WERI-Rb-1 (cell line): ENCODE measurements at regions not wholly inside any gene's neighbourhood (a gene's known extent, or its start where the extent isn't known, plus 50 kb on each side); places are given as distances from the start of the nearest gene placed in this dataset.

Source experiments
- DNase-seq: peaks from one replicate; pipeline ENCODE4 v3.0.0-alpha.2; 2020
- H3K27ac ChIP-seq: fragments of 250-450 bp; sonication (Bioruptor Pico); 2 replicates; pipeline ENCODE4 v1.5.1; 2020; ENCODE audit warnings: mild to moderate bottlenecking, moderate library complexity
- H3K27me3 ChIP-seq: fragments of 250-450 bp; sonication (Bioruptor Pico); 2 replicates; pipeline ENCODE4 v1.5.1; 2021; ENCODE audit warnings: mild to moderate bottlenecking, low read depth, moderate library complexity; ENCODE audit not compliant: insufficient read depth, severe bottlenecking
- H3K36me3 ChIP-seq: fragments of 250-450 bp; sonication (Bioruptor Pico); 2 replicates; pipeline ENCODE4 v1.5.1; 2020; ENCODE audit warnings: mild to moderate bottlenecking, moderate library complexity
- H3K4me3 ChIP-seq: 2 replicates; pipeline ENCODE4 v1.5.1; 2011; ENCODE audit warnings: low read depth, mild to moderate bottlenecking, control low read depth, low read length
- H3K9me3 ChIP-seq: fragments of 250-450 bp; sonication (Bioruptor Pico); 2 replicates; pipeline ENCODE4 v1.5.1; 2021; ENCODE audit warnings: mild to moderate bottlenecking, moderate library complexity; ENCODE audit not compliant: severe bottlenecking
- CTCF ChIP-seq: IDR thresholded peaks from 2 replicates; pipeline ENCODE4 v1.5.1; 2011; ENCODE audit warnings: low read depth, mild to moderate bottlenecking, control low read depth, inconsistent platforms, low read length

GRCh38 chr10:111131168-111131799, 54.5 kb downstream of the ADRA2A start:
- Histone ChIP-seq H3K4me3 (no peak overlapping the region), H3K9me3 (no peaks in the 10 kb centered on the region), H3K36me3 (no peaks in the 10 kb centered on the region), H3K27ac (no peak overlapping the region), H3K27me3 (no peaks in the 10 kb centered on the region)
- no peak for DNase-seq
- no peak for TF ChIP-seq CTCF

GRCh38 chr10:111137007-111137406, 60.2 kb downstream of the ADRA2A start:
- no peaks in the 10 kb centered on the region for H3K9me3 ChIP-seq
- no peak overlapping the region for H3K4me3 ChIP-seq
- no peaks in the 10 kb centered on the region for H3K27me3 ChIP-seq
- no peak for DNase-seq
- no peaks in the 10 kb centered on the region for H3K36me3 ChIP-seq
- no peak overlapping the region for H3K27ac ChIP-seq
- no peak for TF ChIP-seq CTCF

GRCh38 chr10:111137587-111137986, 60.8 kb downstream of the ADRA2A start:
- no peaks in the 10 kb centered on the region for H3K27me3 ChIP-seq
- H3K36me3 ChIP-seq: no peaks in the 10 kb centered on the region
- H3K9me3 ChIP-seq: no peaks in the 10 kb centered on the region
- H3K27ac ChIP-seq: no peak overlapping the region
- no peak overlapping the region for H3K4me3 ChIP-seq
- no peak for DNase-seq
- TF ChIP-seq CTCF: no peak

GRCh38 chr10:111138544-111138943, 61.7 kb downstream of the ADRA2A start:
- TF ChIP-seq CTCF: no peak
- no peaks in the 10 kb centered on the region for H3K36me3 ChIP-seq
- no peak overlapping the region for H3K27ac ChIP-seq

GRCh38 chr10:111139567-111139966, 62.7 kb downstream of the ADRA2A start:
- no peaks in the 10 kb centered on the region for H3K9me3 ChIP-seq
- H3K27ac ChIP-seq: no peak overlapping the region
- TF ChIP-seq CTCF: no peak
- H3K36me3 ChIP-seq: no peaks in the 10 kb centered on the region
- DNase-seq: no peak
- H3K27me3 ChIP-seq: peaks cover 6% of the 10 kb centered on the region
- no peak overlapping the region for H3K4me3 ChIP-seq

More at GRCh38 chr10:111138544-111138943, 61.7 kb downstream of the ADRA2A start:
- no peaks in the 10 kb centered on the region for H3K27me3 ChIP-seq
- no peak overlapping the region for H3K4me3 ChIP-seq
- no peaks in the 10 kb centered on the region for H3K9me3 ChIP-seq
- no peak for DNase-seq

GRCh38 chr10:111142092-111142768, 65.4 kb downstream of the ADRA2A start:
- Histone ChIP-seq H3K36me3 (no peaks in the 10 kb centered on the region), H3K9me3 (no peaks in the 10 kb centered on the region), H3K27me3 (peaks cover 27% of the 10 kb centered on the region), H3K27ac (no peak overlapping the region), H3K4me3 (no peak overlapping the region)
- no peak for DNase-seq
- peak; percentile 55 for TF ChIP-seq CTCF
